ENCODE measurements at regions not wholly inside any gene's neighbourhood (a gene's known extent, or its start where the extent isn't known, plus 50 kb on each side); places are given as distances from the start of the nearest gene placed in this dataset.
"Not testable (repeated sequence)": the region's sequence is repeated elsewhere in the genome, so short reads cannot be mapped to it uniquely, and the experiment has no call there.

DNA sequence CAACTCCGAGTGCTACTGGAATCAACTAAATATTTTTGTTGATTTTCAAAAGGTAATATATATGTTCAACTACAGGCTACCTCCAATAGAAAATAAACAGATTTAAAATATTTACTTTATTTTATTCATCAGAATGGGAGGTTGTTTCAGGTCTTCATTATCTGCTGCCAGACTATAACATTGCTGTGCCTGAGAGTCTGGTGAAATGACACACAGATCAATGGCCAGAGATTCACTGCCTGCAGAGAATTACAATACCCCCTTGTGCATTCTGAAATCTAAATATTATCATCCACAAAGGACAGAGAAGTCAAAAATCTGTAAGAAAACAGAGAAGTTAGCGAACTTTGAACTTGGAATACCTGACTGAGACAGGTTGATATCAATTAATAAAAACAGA is 667.8 kb upstream of the GJE1 start:
- DNase-seq, result no peak
- Mint-ChIP-seq H3K9me3 (no peaks in the 10 kb centered on the region), H3K4me3 (no peak overlapping the region), H3K27me3 (no peaks in the 10 kb centered on the region), H3K27ac (no peak overlapping the region), H3K36me3 (no peaks in the 10 kb centered on the region), H3K4me1 (peaks cover 0 to 3% of the 10 kb centered on the region in 2 donors)
- ATAC-seq (replicated peaks), result no peak

GRCh38 chr6:141464490-141464889 is 668.2 kb upstream of the GJE1 start:
- Mint-ChIP-seq H3K36me3 (no peaks in the 10 kb centered on the region), H3K9me3 (no peaks in the 10 kb centered on the region), H3K27me3 (no peaks in the 10 kb centered on the region), H3K4me1 (peaks cover 0 to 3% of the 10 kb centered on the region in 2 donors), H3K27ac (no peak overlapping the region), H3K4me3 (no peak overlapping the region)
- ATAC-seq (replicated peaks), result peak in 1 of 2 donors; percentile 73
- no peak for DNase-seq

- Mint-ChIP-seq H3K27me3 (no peaks in the 10 kb centered on the region), H3K4me3 (no peak overlapping the region)
- no peak for ATAC-seq (replicated peaks)
Observed at GRCh38 chr6:141463237-141463977, 669.3 kb upstream of the GJE1 start.

DNA sequence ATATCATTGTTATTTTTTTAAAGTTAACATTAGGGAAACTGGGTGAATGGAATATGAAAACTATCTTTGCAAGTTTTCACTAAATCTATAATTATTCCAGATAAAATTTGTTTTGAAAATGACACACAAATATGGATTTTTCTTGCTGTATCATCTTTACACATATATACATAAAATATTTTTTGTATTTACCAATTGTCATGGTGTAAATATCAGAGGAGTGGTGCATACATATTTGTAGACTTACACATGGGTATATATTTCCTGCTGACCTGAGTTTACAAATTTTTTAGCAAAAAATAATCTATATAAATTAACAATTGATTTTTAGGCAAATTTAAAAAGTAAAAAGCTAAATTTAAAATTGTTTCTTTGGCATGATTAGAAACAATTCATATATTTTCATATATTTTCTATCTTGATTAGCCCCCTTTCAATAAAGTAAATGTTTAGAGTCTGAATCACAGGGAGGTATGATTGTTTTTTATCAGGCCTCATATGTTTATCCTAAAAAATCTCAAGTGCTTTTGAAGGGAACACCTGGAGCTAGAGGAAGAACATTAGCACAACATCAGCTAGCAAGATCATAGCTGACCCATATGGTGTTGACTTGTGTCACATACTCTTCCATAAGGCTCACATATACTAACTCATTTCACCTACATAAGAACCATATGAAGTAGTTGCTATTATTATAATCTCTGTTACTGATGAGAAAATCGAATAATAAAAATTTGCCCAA is 671.8 kb upstream of the GJE1 start:
- Mint-ChIP-seq H3K9me3 (no peaks in the 10 kb centered on the region), H3K27ac (no peak overlapping the region), H3K36me3 (no peaks in the 10 kb centered on the region), H3K4me1 (peaks cover 0 to 3% of the 10 kb centered on the region in 2 donors), H3K27me3 (no peaks in the 10 kb centered on the region), H3K4me3 (no peak overlapping the region)
- ATAC-seq (replicated peaks), result no peak
- DNase-seq, result no peak

More at GRCh38 chr6:141463237-141463977, 669.3 kb upstream of the GJE1 start:
- no peak overlapping the region for H3K27ac Mint-ChIP-seq
- DNase-seq, result no peak
- no peaks in the 10 kb centered on the region for H3K36me3 Mint-ChIP-seq
- peaks cover 0 to 3% of the 10 kb centered on the region in 2 donors for H3K4me1 Mint-ChIP-seq
- no peaks in the 10 kb centered on the region for H3K9me3 Mint-ChIP-seq

- ATAC-seq (replicated peaks); H3K36me3 Mint-ChIP-seq; H3K27ac Mint-ChIP-seq; H3K4me1 Mint-ChIP-seq; H3K4me3 Mint-ChIP-seq; H3K9me3 Mint-ChIP-seq; H3K27me3 Mint-ChIP-seq; DNase-seq: not testable (repeated sequence)
Observed at GRCh38 chr6:141460245-141460644, 672.5 kb upstream of the GJE1 start.

GRCh38 chr6:141457984-141458383 is 674.7 kb upstream of the GJE1 start:
- H3K27me3 Mint-ChIP-seq; H3K9me3 Mint-ChIP-seq; H3K27ac Mint-ChIP-seq; H3K4me3 Mint-ChIP-seq; ATAC-seq (replicated peaks); H3K36me3 Mint-ChIP-seq; H3K4me1 Mint-ChIP-seq; DNase-seq: not testable (repeated sequence)

DNA sequence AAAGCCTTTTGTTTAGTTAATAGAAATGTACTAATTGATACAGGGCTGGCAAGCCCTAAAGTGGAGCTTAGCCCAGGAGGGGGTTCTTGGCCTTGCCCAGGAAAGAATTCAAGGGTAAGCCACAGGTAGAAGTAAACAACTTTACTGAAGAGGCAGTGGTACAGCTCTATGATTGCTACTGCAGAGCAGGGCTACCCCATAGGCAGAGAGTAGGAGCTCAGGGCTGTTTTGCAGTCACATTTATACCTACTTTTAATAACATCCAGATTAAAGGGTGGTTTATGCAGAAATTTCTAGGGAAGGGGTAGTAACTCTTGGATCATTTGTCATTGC is 680.4 kb upstream of the GJE1 start:
- Mint-ChIP-seq H3K4me3 (no peak overlapping the region), H3K4me1 (peaks cover 2 to 5% of the 10 kb centered on the region in 2 donors), H3K36me3 (no peaks in the 10 kb centered on the region), H3K27me3 (no peaks in the 10 kb centered on the region), H3K9me3 (no peaks in the 10 kb centered on the region), H3K27ac (no peak overlapping the region)
- ATAC-seq (replicated peaks) (no peak), DNase-seq (no peak)

GRCh38 chr6:141451511-141452353 is 681.0 kb upstream of the GJE1 start:
- H3K4me3 Mint-ChIP-seq, result no peak overlapping the region
- DNase-seq (no peak), ATAC-seq (replicated peaks) (no peak)
- peaks cover 2 to 5% of the 10 kb centered on the region in 2 donors for H3K4me1 Mint-ChIP-seq
- H3K27ac Mint-ChIP-seq, result no peak overlapping the region
- no peaks in the 10 kb centered on the region for H3K9me3 Mint-ChIP-seq
- H3K27me3 Mint-ChIP-seq, result no peaks in the 10 kb centered on the region
- no peaks in the 10 kb centered on the region for H3K36me3 Mint-ChIP-seq

- ATAC-seq (replicated peaks) (no peak), DNase-seq (no peak)
- no peaks in the 10 kb centered on the region for H3K27me3 Mint-ChIP-seq
- H3K4me1 Mint-ChIP-seq, result peaks cover 2 to 5% of the 10 kb centered on the region in 2 donors
- H3K4me3 Mint-ChIP-seq, result no peak overlapping the region
- no peaks in the 10 kb centered on the region for H3K36me3 Mint-ChIP-seq
- no peak overlapping the region for H3K27ac Mint-ChIP-seq
- H3K9me3 Mint-ChIP-seq, result no peaks in the 10 kb centered on the region
Observed at GRCh38 chr6:141451181-141451510, 681.6 kb upstream of the GJE1 start.

GRCh38 chr6:141445928-141446628 is 686.6 kb upstream of the GJE1 start:
- Mint-ChIP-seq H3K27me3 (no peaks in the 10 kb centered on the region), H3K9me3 (no peaks in the 10 kb centered on the region), H3K4me3 (no peak overlapping the region), H3K4me1 (peaks cover 2 to 5% of the 10 kb centered on the region in 2 donors), H3K27ac (no peak overlapping the region), H3K36me3 (no peaks in the 10 kb centered on the region)
- ATAC-seq (replicated peaks) (no peak), DNase-seq (no peak)

- DNase-seq (no peak), ATAC-seq (replicated peaks) (no peak)
- no peaks in the 10 kb centered on the region for H3K36me3 Mint-ChIP-seq
- no peaks in the 10 kb centered on the region for H3K27me3 Mint-ChIP-seq
- H3K9me3 Mint-ChIP-seq, result no peaks in the 10 kb centered on the region
- H3K4me3 Mint-ChIP-seq, result no peak overlapping the region
- H3K27ac Mint-ChIP-seq, result no peak overlapping the region
- no peaks in the 10 kb centered on the region for H3K4me1 Mint-ChIP-seq
Observed at GRCh38 chr6:141443668-141444289, 688.9 kb upstream of the GJE1 start.

DNA sequence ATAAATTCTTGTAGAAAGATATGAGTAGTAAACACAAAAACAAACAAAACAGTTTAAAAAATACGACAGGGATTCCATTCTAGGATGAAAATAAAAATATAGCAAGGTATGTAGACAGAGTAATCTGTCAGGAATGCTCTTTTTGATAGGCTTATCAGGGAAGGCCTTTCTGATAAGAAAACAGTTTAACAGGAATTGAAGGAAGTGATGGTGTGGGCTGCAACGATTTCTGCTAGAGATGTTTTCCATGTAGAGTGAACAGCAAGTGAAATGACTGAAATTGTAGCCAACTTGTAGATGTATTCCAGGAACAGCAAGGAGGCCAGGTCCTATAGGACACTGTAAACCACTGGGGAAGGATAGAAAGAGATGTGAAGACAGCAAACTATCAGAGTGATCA is 689.7 kb upstream of the GJE1 start:
- H3K4me3 Mint-ChIP-seq, result no peak overlapping the region
- DNase-seq (no peak), ATAC-seq (replicated peaks) (no peak)
- H3K4me1 Mint-ChIP-seq, result no peaks in the 10 kb centered on the region
- no peaks in the 10 kb centered on the region for H3K36me3 Mint-ChIP-seq
- H3K27me3 Mint-ChIP-seq, result no peaks in the 10 kb centered on the region
- H3K9me3 Mint-ChIP-seq, result no peaks in the 10 kb centered on the region
- no peak overlapping the region for H3K27ac Mint-ChIP-seq

- H3K4me1 Mint-ChIP-seq, result no peaks in the 10 kb centered on the region
- ATAC-seq (replicated peaks) (no peak), DNase-seq (no peak)
- H3K9me3 Mint-ChIP-seq, result no peaks in the 10 kb centered on the region
- no peaks in the 10 kb centered on the region for H3K36me3 Mint-ChIP-seq
- H3K27ac Mint-ChIP-seq, result no peak overlapping the region
- H3K4me3 Mint-ChIP-seq, result no peak overlapping the region
- no peaks in the 10 kb centered on the region for H3K27me3 Mint-ChIP-seq
Observed at GRCh38 chr6:141439513-141439912, 693.2 kb upstream of the GJE1 start.

DNA sequence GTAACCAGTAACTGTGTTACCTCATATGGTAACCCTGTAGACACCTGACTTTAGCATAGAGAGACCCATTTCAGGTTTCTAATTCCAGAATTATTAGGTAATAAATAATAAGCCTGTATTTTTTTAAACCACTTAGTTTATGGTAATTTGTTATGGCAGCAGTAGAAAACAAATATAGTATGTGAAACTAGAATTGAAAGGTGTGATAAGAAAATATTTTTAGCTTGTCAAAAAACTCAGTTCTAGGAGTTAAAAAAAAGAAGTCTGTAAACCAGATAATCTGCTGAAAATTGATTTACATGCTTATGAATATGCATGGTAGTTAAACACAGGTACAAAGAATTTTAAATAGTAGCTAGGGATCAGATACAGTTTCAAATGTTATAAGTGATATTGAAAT is 695.0 kb upstream of the GJE1 start:
- ATAC-seq (replicated peaks) (no peak), DNase-seq (no peak)
- H3K9me3 Mint-ChIP-seq, result no peaks in the 10 kb centered on the region
- H3K4me3 Mint-ChIP-seq, result no peak overlapping the region
- no peaks in the 10 kb centered on the region for H3K4me1 Mint-ChIP-seq
- no peaks in the 10 kb centered on the region for H3K27me3 Mint-ChIP-seq
- no peaks in the 10 kb centered on the region for H3K36me3 Mint-ChIP-seq
- H3K27ac Mint-ChIP-seq, result no peak overlapping the region

All from stimulated activated naive B cell treated with anti-CD40 and anti-IgM and Interleukin-4, amounts not matched to agents 10 μg/mL and 1 μg/mL and 100 μg/mL, for 72 hours (primary cell).